GM12865 (cell line): ENCODE measurements at regions not wholly inside any gene's neighbourhood (a gene's known extent, or its start where the extent isn't known, plus 50 kb on each side); places are given as distances from the start of the nearest gene placed in this dataset.

Source experiments
- DNase-seq: peaks from one replicate; pipeline ENCODE4 v3.0.0; 2010; ENCODE audit warnings: low read depth
- H3K4me3 ChIP-seq: 2 replicates; pipeline ENCODE4 v1.5.1; 2011; ENCODE audit warnings: mild to moderate bottlenecking, low read depth, low read length, control low read depth
- CTCF ChIP-seq: IDR thresholded peaks from 2 replicates; pipeline ENCODE4 v1.5.1; 2011; ENCODE audit warnings: low read length, control low read depth, low read depth, inconsistent platforms; ENCODE audit not compliant: insufficient read depth; ENCODE audit errors: missing control alignments

DNA sequence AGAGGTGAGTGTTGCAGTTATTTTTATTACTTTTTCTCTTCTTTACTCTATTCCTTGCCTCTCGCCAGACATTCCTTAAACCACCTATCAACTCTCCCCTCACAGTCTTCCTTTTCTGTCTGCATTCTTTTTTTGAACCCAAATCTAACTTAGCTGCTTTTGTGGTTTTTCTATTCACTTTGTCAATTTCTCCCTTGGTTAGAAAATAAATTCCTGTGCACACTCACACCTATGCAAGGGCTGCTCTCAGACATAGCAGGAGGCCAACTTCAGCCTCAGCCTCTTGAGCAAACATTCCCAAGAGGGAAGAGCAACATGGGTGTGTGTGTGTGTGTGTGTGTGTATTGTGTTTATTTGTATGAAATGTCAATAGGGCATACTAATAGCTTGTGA is 808.6 kb downstream of the RNF144A start:
- H3K4me3 ChIP-seq, result peak overlapping the region; percentile 17
- no peak for DNase-seq
- no peak for TF ChIP-seq CTCF

DNA sequence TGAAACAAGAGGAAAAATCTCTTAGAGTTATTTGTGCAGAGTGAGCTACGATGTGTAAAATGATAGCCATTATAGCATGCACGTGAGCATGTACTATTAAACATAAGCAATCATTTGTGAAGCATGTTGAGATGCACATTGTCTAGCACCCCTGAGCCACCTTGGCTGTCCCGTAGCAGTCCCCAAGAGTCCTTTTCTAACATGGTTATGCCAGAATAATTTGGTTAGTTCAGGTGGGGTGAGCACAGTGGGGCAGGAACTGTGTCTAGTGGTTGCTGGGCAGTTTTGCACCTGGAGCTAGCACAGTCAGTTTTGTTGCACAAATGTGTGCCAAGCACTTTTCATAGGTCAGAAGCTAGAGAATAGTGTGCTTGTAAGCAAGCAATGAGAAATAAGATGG is 809.8 kb downstream of the RNF144A start:
- TF ChIP-seq CTCF, result no peak
- no peak for DNase-seq
- H3K4me3 ChIP-seq, result no peak overlapping the region

DNA sequence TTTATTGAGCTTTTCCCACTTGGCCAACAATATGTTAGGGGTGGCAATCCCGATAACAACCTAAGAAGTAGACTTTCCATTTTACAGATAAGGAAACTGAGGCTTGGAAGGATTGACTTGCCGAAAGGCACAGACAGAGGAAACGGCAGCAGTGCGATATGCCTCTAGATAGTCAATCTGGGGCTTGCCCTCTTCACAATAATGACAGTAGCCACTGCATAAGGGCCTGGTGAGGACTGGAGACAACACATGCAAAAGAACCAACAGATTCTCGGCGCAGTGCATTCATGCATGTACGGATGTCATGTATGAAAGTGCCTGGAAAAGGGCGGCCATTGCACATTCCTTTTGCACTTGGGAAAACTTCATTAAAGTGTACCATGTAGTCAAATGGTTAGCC is 811.2 kb downstream of the RNF144A start:
- H3K4me3 ChIP-seq, result no peak overlapping the region
- TF ChIP-seq CTCF, result no peak
- DNase-seq, result no peak

GRCh38 chr2:7730449-7730848 is 813.2 kb downstream of the RNF144A start:
- DNase-seq, result no peak
- no peak overlapping the region for H3K4me3 ChIP-seq
- TF ChIP-seq CTCF, result no peak

DNA sequence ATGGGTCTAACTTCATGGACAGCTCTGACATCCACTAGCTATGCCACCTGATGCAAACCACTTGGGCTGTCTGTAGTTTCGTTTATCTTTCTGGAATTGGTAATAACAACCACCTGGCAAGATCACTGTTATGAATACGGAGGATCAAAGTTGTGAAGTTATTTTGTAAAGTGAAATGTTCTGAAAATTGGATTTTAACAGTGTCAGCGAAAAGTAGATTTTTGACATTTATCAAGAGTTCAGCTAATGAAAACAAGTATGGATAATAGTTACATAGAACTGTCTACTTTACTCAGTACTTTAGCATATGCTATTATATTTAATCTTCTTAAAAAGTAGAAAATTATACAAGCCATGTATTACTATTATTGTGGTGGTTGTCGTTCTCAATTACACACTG is 813.8 kb downstream of the RNF144A start:
- no peak overlapping the region for H3K4me3 ChIP-seq
- DNase-seq, result no peak
- TF ChIP-seq CTCF, result no peak

GRCh38 chr2:7732497-7732896 is 815.3 kb downstream of the RNF144A start:
- no peak for TF ChIP-seq CTCF
- H3K4me3 ChIP-seq, result no peak overlapping the region
- no peak for DNase-seq

- DNase-seq, result no peak
- TF ChIP-seq CTCF, result no peak
- H3K4me3 ChIP-seq, result no peak overlapping the region
These were observed 819.6 kb downstream of the RNF144A start for GRCh38 chr2:7736646-7737305.
